Neuronal stem cell (in vitro differentiated cells): ENCODE measurements at regions not wholly inside any gene's neighbourhood (a gene's known extent, or its start where the extent isn't known, plus 50 kb on each side); places are given as distances from the start of the nearest gene placed in this dataset.

Source experiments
- DNase-seq: peaks from one replicate; pipeline ENCODE4 v3.0.0-alpha.2; 2013; ENCODE audit warnings: low spot score
- H2AFZ ChIP-seq: one replicate; pipeline ENCODE4 v1.6.1; 2013; ENCODE audit warnings: mild to moderate bottlenecking, low read length, inconsistent platforms
- H2AK5ac ChIP-seq: 2 replicates; pipeline ENCODE4 v1.6.1; 2013; ENCODE audit warnings: low read depth, mild to moderate bottlenecking, inconsistent platforms, low read length, moderate library complexity, mixed read lengths
- H2BK120ac ChIP-seq: 2 replicates; pipeline ENCODE4 v1.6.1; 2013; ENCODE audit warnings: low read depth, mild to moderate bottlenecking, inconsistent platforms, low read length, moderate library complexity, mixed read lengths
- H2BK12ac ChIP-seq: one replicate; pipeline ENCODE4 v1.6.1; 2013; ENCODE audit warnings: low read length, inconsistent platforms
- H2BK15ac ChIP-seq: 2 replicates; pipeline ENCODE4 v1.6.1; 2013; ENCODE audit warnings: mild to moderate bottlenecking, low read length, inconsistent platforms, mixed read lengths
- H2BK5ac ChIP-seq: one replicate; pipeline ENCODE4 v1.6.1; 2013; ENCODE audit warnings: inconsistent platforms, mild to moderate bottlenecking, low read length, moderate library complexity
- H3K14ac ChIP-seq: one replicate; pipeline ENCODE4 v1.6.1; 2013; ENCODE audit warnings: low read length, inconsistent platforms
- H3K18ac ChIP-seq: 2 replicates; pipeline ENCODE4 v1.6.1; 2013; ENCODE audit warnings: low read length, inconsistent platforms
- H3K23ac ChIP-seq: 2 replicates; pipeline ENCODE4 v1.6.1; 2013; ENCODE audit warnings: low read depth, mild to moderate bottlenecking, mixed read lengths, low read length, inconsistent platforms; ENCODE audit not compliant: poor library complexity
- H3K27ac ChIP-seq: replicated peaks from 3 replicates; pipeline ENCODE4 v1.5.1; 2013; ENCODE audit warnings: low read length, inconsistent platforms
- H3K27me3 ChIP-seq, 3 experiments: 2 replicates each; pipeline ENCODE4 v1.6.1; 2013; ENCODE audit warnings: low read length in 3 of 3, mild to moderate bottlenecking in 2 of 3, inconsistent platforms in 1 of 3, low read depth in 1 of 3, mixed read lengths in 1 of 3, moderate library complexity in 1 of 3; ENCODE audit not compliant: control insufficient read depth in 3 of 3, insufficient read depth in 3 of 3
- H3K36me3 ChIP-seq, 2 donors: replicated peaks in 1 of 2; 2 replicates each; pipeline ENCODE4 v1.6.1; 2013; ENCODE audit warnings: low read length in 2 of 2; ENCODE audit not compliant: control insufficient read depth in 2 of 2, insufficient read depth in 2 of 2
- H3K4ac ChIP-seq: 2 replicates; pipeline ENCODE4 v1.6.1; 2013; ENCODE audit warnings: inconsistent platforms, mild to moderate bottlenecking, low read length, moderate library complexity
- H3K4me1 ChIP-seq, 2 donors: 1 replicate in 1 of 2; 2 replicates in 1 of 2; pipeline ENCODE4 v1.6.1; 2013; ENCODE audit warnings: low read length in 2 of 2, low read depth in 1 of 2; ENCODE audit not compliant: control insufficient read depth in 2 of 2, insufficient read depth in 1 of 2
- H3K4me2 ChIP-seq: one replicate; pipeline ENCODE4 v1.6.1; 2013; ENCODE audit warnings: mild to moderate bottlenecking, low read length, inconsistent platforms; ENCODE audit not compliant: insufficient read depth, poor library complexity, severe bottlenecking
- H3K4me3 ChIP-seq, 2 donors: 2 replicates each; pipeline ENCODE4 v1.5.1; 2013; ENCODE audit warnings: low read length in 2 of 2, mild to moderate bottlenecking in 2 of 2, inconsistent platforms in 1 of 2, moderate library complexity in 1 of 2
- H3K79me1 ChIP-seq: one replicate; pipeline ENCODE4 v1.6.1; 2013; ENCODE audit warnings: low read depth, mild to moderate bottlenecking, inconsistent platforms, low read length, moderate library complexity
- H3K9ac ChIP-seq: one replicate; pipeline ENCODE4 v1.6.1; 2013; ENCODE audit warnings: mild to moderate bottlenecking, low read depth, low read length, inconsistent platforms; ENCODE audit not compliant: poor library complexity
- H3K9me3 ChIP-seq, 2 donors: replicated peaks in 1 of 2; 2 replicates each; pipeline versions ENCODE3 to v1.6.1; 2013; ENCODE audit warnings: low read length in 2 of 2, mild to moderate bottlenecking in 2 of 2, inconsistent platforms in 1 of 2, low read depth in 1 of 2, mixed read lengths in 1 of 2, moderate library complexity in 1 of 2; ENCODE audit not compliant: control insufficient read depth in 2 of 2, insufficient read depth in 1 of 2
- H4K8ac ChIP-seq: one replicate; pipeline ENCODE4 v1.6.1; 2013; ENCODE audit warnings: low read depth, mild to moderate bottlenecking, inconsistent platforms, low read length, moderate library complexity
- H4K91ac ChIP-seq: one replicate; pipeline ENCODE4 v1.6.1; 2013; ENCODE audit warnings: low read length, low read depth, mild to moderate bottlenecking, inconsistent platforms; ENCODE audit not compliant: poor library complexity
- WGBS, 2 donors: extraction: QIAGEN DNeasy Blood & Tissue Kit; methylation state at CpG; one replicate each; pipeline ENCODE4 v1.1.7; 2013; ENCODE audit warnings: missing lambda C conversion rate in 2 of 2, mixed read lengths in 1 of 2; ENCODE audit not compliant: insufficient read length in 2 of 2, insufficient replicate concordance in 1 of 2; ENCODE audit errors: extremely low coverage in 2 of 2; 5-methylcytosine and 5-hydroxymethylcytosine counted together

- Histone ChIP-seq H3K18ac (no peak overlapping the region), H4K91ac (no peak overlapping the region), H3K4me2 (no peak overlapping the region), H4K8ac (no peak overlapping the region), H2AFZ (no peak overlapping the region), H2BK5ac (no peak overlapping the region), H2BK12ac (no peak overlapping the region), H3K36me3 (no peaks in the 10 kb centered on the region), H3K79me1 (no peaks in the 10 kb centered on the region), H3K27me3 (no peaks in the 10 kb centered on the region), H3K27ac (no peak overlapping the region), H3K14ac (no peak overlapping the region), H3K4me1 (no peaks in the 10 kb centered on the region), H2BK120ac (no peak overlapping the region), H3K9ac (no peak overlapping the region), H3K4me3 (no peak overlapping the region), H3K9me3 (peaks cover 0 to 2% of the 10 kb centered on the region in 2 donors), H2AK5ac (no peak overlapping the region), H3K4ac (no peak overlapping the region), H3K23ac (no peak overlapping the region), H2BK15ac (no peak overlapping the region)
- no CpG with 5 or more reads among the region's 1 CpG for WGBS, 2 donors
- DNase-seq = no peak
Observed at GRCh38 chr14:44370727-44371126, 136.4 kb downstream of the FSCB start.

- no peaks in the 10 kb centered on the region for H3K4me1 ChIP-seq
- H3K4me2 ChIP-seq = no peak overlapping the region
- no peak overlapping the region for H2BK15ac ChIP-seq
- H3K79me1 ChIP-seq = no peaks in the 10 kb centered on the region
- H3K23ac ChIP-seq = no peak overlapping the region
- H3K14ac ChIP-seq = no peak overlapping the region
- no peak overlapping the region for H3K18ac ChIP-seq
- H2AK5ac ChIP-seq = no peak overlapping the region
- H2BK12ac ChIP-seq = no peak overlapping the region
- H2AFZ ChIP-seq = no peak overlapping the region
- H4K91ac ChIP-seq = no peak overlapping the region
- no peak overlapping the region for H2BK120ac ChIP-seq
- DNase-seq = no peak
- H3K27me3 ChIP-seq = no peaks in the 10 kb centered on the region
- H2BK5ac ChIP-seq = no peak overlapping the region
- H3K4ac ChIP-seq = no peak overlapping the region
- no peak overlapping the region for H3K9ac ChIP-seq
- no peaks in the 10 kb centered on the region for H3K36me3 ChIP-seq
- no peak overlapping the region for H3K4me3 ChIP-seq
- no peak overlapping the region for H3K27ac ChIP-seq
- no peak overlapping the region for H4K8ac ChIP-seq
- H3K9me3 ChIP-seq = no peaks in the 10 kb centered on the region
Observed at GRCh38 chr14:44369401-44370123, 137.5 kb downstream of the FSCB start.

- Histone ChIP-seq H3K79me1 (no peaks in the 10 kb centered on the region), H3K14ac (no peak overlapping the region), H3K4me1 (no peaks in the 10 kb centered on the region), H3K27ac (no peak overlapping the region), H3K4ac (no peak overlapping the region), H3K27me3 (no peaks in the 10 kb centered on the region), H2AK5ac (no peak overlapping the region), H3K23ac (no peak overlapping the region), H3K4me2 (no peak overlapping the region), H2BK15ac (no peak overlapping the region), H3K36me3 (no peaks in the 10 kb centered on the region), H3K9ac (no peak overlapping the region), H2BK120ac (no peak overlapping the region), H2BK5ac (no peak overlapping the region), H4K91ac (no peak overlapping the region), H3K4me3 (no peak overlapping the region), H3K18ac (no peak overlapping the region), H4K8ac (no peak overlapping the region), H2AFZ (no peak overlapping the region), H3K9me3 (no peaks in the 10 kb centered on the region), H2BK12ac (no peak overlapping the region)
- no peak for DNase-seq
- WGBS, 2 donors = no CpG with 5 or more reads among the region's 2 CpGs
Observed at GRCh38 chr14:44361083-44361482, 146.0 kb downstream of the FSCB start.

DNA sequence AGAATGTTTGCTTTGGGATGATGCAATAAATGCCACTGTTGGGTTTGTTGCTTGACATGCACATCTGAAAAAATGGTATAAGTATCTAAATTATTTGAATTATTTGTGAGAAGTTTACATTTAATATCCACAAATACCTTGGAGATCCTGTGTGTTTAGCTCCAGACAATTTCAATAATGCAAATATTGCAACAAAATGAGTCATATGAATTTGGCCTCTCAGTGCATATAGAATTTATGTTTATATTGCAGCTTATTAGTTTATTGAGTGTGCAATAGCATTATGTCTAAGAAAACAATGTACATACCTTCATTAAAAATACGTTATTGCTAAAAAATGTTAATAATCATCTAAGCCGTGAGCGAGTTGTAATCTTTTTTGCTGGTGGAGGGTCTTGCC, 153.3 kb downstream of the FSCB start:
- Histone ChIP-seq H3K9ac (no peak overlapping the region), H3K14ac (no peak overlapping the region), H4K91ac (no peak overlapping the region), H3K4me1 (no peaks in the 10 kb centered on the region), H2BK15ac (no peak overlapping the region), H3K27me3 (no peaks in the 10 kb centered on the region), H3K36me3 (no peaks in the 10 kb centered on the region), H3K4me2 (no peak overlapping the region), H3K9me3 (no peaks in the 10 kb centered on the region), H2BK5ac (no peak overlapping the region), H3K79me1 (no peaks in the 10 kb centered on the region), H2BK12ac (no peak overlapping the region), H3K27ac (no peak overlapping the region), H2BK120ac (no peak overlapping the region), H3K23ac (no peak overlapping the region), H3K4me3 (no peak overlapping the region), H4K8ac (no peak overlapping the region), H2AK5ac (no peak overlapping the region), H3K4ac (no peak overlapping the region), H2AFZ (no peak overlapping the region), H3K18ac (no peak overlapping the region)
- DNase-seq = no peak
- no CpG with 5 or more reads among the region's 3 CpGs for WGBS, 2 donors
